Choroid plexus epithelial cell (primary cell): ENCODE measurements at regions not wholly inside any gene's neighbourhood (a gene's known extent, or its start where the extent isn't known, plus 50 kb on each side); places are given as distances from the start of the nearest gene placed in this dataset.

Experiments
- DNase-seq: peaks from one replicate; pipeline ENCODE4 v3.0.0-alpha.2; 2010; ENCODE audit warnings: low read depth
- H3K4me3 ChIP-seq: 2 replicates; pipeline ENCODE4 v1.5.1; 2011; ENCODE audit warnings: low read depth, mild to moderate bottlenecking, control low read depth, low read length, moderate library complexity
- TF ChIP-seq, protein P1 (sequence below): conservative IDR thresholded peaks from 2 replicates; pipeline ENCODE4 v1.5.1; 2011; ENCODE audit warnings: low read depth, mild to moderate bottlenecking, control low read depth, inconsistent platforms, low read length, moderate library complexity

DNA sequence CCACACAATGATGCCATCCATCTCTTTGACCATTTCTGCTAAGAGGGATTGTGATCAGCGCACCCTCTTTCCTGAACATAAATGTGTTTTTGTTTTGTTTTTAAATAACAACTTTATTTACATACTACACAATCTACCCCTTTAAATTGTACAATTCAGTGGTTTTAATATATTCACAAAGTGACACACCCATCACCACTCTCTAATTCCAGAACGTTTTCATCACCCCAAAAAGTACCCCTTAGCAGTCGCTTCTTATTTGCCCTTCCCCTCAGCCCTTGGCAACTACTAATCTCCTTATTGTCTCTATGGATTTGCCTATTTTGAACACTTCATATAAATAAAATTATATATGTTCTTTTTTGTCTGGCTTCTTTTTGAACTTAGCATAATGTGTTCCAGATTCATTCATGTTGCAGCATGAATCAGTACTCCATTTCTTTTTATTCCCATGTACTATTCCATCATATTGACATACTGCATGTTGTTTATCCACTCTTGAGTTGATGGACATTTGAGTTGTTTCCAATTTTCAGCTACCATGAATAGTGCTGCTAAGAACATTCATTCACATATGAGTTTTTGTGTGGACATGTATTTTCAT lies 150.9 kb upstream of the NABP1 start:
- H3K4me3 ChIP-seq: no peak overlapping the region
- TF ChIP-seq, protein P1, sequence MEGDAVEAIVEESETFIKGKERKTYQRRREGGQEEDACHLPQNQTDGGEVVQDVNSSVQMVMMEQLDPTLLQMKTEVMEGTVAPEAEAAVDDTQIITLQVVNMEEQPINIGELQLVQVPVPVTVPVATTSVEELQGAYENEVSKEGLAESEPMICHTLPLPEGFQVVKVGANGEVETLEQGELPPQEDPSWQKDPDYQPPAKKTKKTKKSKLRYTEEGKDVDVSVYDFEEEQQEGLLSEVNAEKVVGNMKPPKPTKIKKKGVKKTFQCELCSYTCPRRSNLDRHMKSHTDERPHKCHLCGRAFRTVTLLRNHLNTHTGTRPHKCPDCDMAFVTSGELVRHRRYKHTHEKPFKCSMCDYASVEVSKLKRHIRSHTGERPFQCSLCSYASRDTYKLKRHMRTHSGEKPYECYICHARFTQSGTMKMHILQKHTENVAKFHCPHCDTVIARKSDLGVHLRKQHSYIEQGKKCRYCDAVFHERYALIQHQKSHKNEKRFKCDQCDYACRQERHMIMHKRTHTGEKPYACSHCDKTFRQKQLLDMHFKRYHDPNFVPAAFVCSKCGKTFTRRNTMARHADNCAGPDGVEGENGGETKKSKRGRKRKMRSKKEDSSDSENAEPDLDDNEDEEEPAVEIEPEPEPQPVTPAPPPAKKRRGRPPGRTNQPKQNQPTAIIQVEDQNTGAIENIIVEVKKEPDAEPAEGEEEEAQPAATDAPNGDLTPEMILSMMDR: no peak
- no peak for DNase-seq

DNA sequence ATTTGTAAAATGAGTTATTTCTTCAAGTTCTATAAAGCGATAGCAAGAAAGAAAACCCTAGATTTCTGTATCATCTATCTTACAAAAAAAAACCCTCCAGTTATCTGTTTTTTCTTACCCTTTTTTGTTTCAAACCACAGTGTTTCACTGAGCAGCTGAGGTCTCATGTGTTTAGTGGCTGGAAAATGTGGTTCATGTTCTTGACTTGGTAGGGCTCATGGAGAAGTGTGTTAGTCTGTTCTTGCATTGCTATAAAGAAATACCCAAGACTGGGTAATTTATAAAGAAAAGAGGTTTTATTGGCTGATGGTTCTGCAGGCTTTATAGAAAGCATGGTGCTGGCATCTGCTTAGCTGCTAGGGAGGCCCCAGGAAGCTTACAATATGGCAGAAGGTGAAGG lies 147.3 kb upstream of the NABP1 start:
- no peak for DNase-seq
- no peak overlapping the region for H3K4me3 ChIP-seq
- TF ChIP-seq, protein P1: no peak

DNA sequence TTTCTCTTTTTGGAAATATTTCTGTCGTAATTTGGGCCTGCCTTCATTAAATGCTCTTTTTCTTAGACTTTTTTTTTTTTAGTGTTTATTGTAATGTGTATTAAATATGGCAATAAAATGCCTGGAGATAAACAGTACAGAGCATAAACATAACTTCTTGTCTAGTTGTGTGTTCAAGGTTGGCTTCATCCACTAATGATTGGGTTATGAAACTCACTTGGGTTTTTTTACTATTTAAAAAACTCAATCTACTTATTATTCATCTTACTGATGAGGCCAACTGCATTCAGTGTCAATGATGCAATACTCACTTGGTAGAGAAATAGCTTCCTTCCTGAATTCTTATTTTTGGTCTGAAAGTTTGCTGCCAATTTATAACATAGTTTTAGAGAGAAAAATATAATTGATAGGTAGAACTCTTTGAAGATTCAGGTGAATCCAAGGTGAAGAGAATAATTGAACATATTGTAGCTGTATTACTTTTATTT lies 144.2 kb upstream of the NABP1 start:
- TF ChIP-seq, protein P1: no peak
- peak; percentile 28 for DNase-seq
- H3K4me3 ChIP-seq: no peak overlapping the region

DNA sequence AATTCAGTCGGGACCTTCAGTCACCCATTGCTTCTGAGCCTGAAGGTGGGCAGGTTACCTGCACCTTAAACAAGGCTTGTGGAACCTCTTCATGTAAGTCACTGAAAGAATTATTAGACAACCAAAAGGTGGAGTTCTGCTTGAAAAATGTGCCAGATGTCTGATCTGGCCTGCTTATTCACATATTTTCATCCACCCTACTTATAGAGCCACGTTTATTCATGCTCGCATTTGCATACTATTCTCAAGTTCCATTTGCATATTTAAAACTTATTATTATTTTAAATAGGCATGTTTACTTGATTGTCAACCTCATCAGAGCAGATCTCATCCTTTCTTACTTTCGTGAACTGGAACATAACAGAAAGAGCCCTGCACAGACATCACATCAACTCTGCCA lies 140.0 kb upstream of the NABP1 start:
- DNase-seq: no peak
- no peak overlapping the region for H3K4me3 ChIP-seq
- TF ChIP-seq, protein P1: no peak

DNA sequence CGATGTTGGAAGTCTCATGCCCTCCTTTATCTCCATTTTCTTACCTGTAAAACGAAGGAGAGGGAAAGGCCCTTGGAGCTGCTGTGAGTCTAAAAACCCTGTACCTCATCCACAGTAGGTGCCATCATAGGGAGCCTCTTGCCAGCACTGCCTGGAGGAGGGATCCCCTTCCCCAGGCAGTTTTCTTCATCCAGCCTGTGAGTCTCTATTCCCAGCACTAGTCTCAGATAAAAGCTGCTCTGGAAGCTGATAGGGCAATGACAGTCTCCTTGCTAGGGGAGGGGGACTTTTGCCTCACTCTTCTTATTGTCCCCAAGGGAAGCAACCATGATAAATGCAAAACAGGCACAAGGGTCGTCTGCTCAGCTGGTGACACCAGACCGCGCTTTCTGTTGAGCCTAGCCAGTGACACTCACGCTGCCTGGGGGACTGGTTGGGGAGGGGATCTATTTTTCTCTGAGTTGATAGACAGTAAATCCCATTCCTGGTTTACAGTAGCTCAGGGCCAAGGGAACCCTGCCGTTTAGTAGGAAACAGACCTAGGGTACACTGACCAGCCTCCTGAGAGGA lies 139.5 kb upstream of the NABP1 start:
- no peak overlapping the region for H3K4me3 ChIP-seq
- no peak for DNase-seq
- TF ChIP-seq, protein P1: no peak

DNA sequence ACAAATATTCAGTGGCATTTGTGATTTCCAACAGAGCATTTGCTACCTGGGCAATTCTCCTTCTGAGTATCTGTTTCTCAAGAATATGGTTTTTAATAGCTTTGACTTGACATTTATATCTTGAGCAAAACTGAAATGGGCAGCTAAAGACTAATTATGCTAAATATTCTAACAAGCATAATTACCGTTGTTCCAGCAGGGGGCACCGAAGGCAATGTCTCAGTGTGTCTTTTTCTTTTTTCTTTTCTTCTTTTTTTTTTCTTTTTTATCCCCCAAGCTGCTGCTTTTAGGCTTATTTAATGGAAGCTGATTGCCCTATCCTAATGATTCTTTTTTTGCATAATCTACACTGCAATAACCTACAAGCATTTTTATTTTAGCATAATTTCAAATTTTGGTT lies 138.9 kb upstream of the NABP1 start:
- no peak overlapping the region for H3K4me3 ChIP-seq
- peak; percentile 59 for DNase-seq
- TF ChIP-seq, protein P1: peak; percentile 71

DNA sequence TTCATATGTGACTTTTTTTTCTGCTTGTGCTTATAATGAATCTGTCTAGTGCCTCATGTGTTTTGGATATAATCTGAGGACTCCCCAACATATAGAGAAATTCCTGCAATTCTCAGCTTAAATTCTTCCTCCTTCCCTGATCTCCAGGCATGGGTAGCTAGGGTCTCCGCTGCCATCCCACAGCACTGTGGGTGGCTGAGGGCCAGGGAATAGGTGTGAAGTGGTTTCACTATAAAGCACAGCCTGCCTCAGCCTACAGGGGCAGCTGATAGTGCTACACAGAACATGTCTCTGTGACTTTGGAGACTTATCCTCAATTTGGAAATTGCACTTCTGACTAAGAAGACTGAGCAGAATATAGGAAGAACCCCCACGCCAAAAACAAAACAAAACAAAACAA lies 137.3 kb upstream of the NABP1 start:
- DNase-seq: no peak
- TF ChIP-seq, protein P1: no peak
- no peak overlapping the region for H3K4me3 ChIP-seq
